Mammary epithelial cell (primary cell): ENCODE measurements at regions not wholly inside any gene's neighbourhood (a gene's known extent, or its start where the extent isn't known, plus 50 kb on each side); places are given as distances from the start of the nearest gene placed in this dataset.

Experiments used
- CTCF ChIP-seq, 2 donors: IDR thresholded peaks in 1 of 2; conservative IDR thresholded peaks in 1 of 2; 2 replicates each; pipeline ENCODE4 v1.5.1; 2011 to 2012; ENCODE audit warnings: inconsistent platforms in 2 of 2, low read length in 2 of 2, mild to moderate bottlenecking in 2 of 2, control low read depth in 1 of 2, low read depth in 1 of 2; ENCODE audit not compliant: insufficient read depth in 1 of 2; ENCODE audit errors: extremely low read depth in 1 of 2
- EZH2 ChIP-seq: IDR thresholded peaks from 2 replicates; pipeline ENCODE4 v1.6.1; 2012; ENCODE audit warnings: low read length, inconsistent platforms, borderline replicate concordance

GRCh38 chr12:92463171-92463570 is 239.6 kb upstream of the PLEKHG7 start:
- TF ChIP-seq CTCF (conservative IDR thresholded peaks at IDR 0.05 in 1 of 2, IDR thresholded peaks at IDR 0.05 in 1 of 2; ENCODE audit: extremely low read depth in 1 of 2, insufficient read depth in 1 of 2, low read depth in 1 of 2, low read length in 2 of 2) (no peak), EZH2 (no peak)
